CD4-positive, CD25-positive, alpha-beta regulatory T cell (primary cell): ENCODE measurements at regions not wholly inside any gene's neighbourhood (a gene's known extent, or its start where the extent isn't known, plus 50 kb on each side); places are given as distances from the start of the nearest gene placed in this dataset.

Experiments used
- ATAC-seq, 2 donors: fragments of 150-1000 bp; cut with Tn5 transposase; one replicate each; pipeline ENCODE4 v1.10.0; 2021; ENCODE audit warnings: low read depth in 2 of 2, moderate number of reproducible peaks in 2 of 2, moderate library complexity in 1 of 2
- DNase-seq, 3 donors: peaks; one replicate each; pipeline versions ENCODE4 v3.0.0 to v3.0.0-alpha.2; 2012 to 2022; ENCODE audit warnings: mixed read lengths in 1 of 3
- H3K27ac ChIP-seq: one replicate; pipeline ENCODE4 v1.7.0; 2013; ENCODE audit warnings: mild to moderate bottlenecking, low read length; ENCODE audit not compliant: insufficient read depth, poor library complexity, severe bottlenecking
- H3K27me3 ChIP-seq: one replicate; pipeline ENCODE4 v1.7.0; 2013; ENCODE audit warnings: low read length; ENCODE audit not compliant: control insufficient read depth, insufficient read depth
- H3K36me3 ChIP-seq: one replicate; pipeline ENCODE4 v1.7.0; 2013; ENCODE audit warnings: mild to moderate bottlenecking, low read length, moderate library complexity; ENCODE audit not compliant: control insufficient read depth, insufficient read depth
- H3K4me1 ChIP-seq: 2 replicates; pipeline ENCODE4 v1.7.0; 2013; ENCODE audit warnings: mild to moderate bottlenecking, low read length; ENCODE audit not compliant: insufficient read depth, control insufficient read depth, poor library complexity, severe bottlenecking
- H3K4me3 ChIP-seq: one replicate; pipeline ENCODE4 v1.7.0; 2013; ENCODE audit warnings: low read depth, mild to moderate bottlenecking, low read length, moderate library complexity
- H3K9me3 ChIP-seq, 2 experiments: 1 replicate in 1 of 2; 2 replicates in 1 of 2; pipeline ENCODE4 v1.7.0; 2013; ENCODE audit warnings: low read length in 2 of 2, mild to moderate bottlenecking in 1 of 2, moderate library complexity in 1 of 2; ENCODE audit not compliant: control insufficient read depth in 2 of 2
- H3K27ac Mint-ChIP-seq, 3 donors: one replicate each; pipeline ENCODE4 v1.8.0; 2020 to 2022; ENCODE audit warnings: mild to moderate bottlenecking in 3 of 3, mixed read lengths in 3 of 3, moderate library complexity in 2 of 3
- H3K27me3 Mint-ChIP-seq: one replicate; pipeline ENCODE4 v1.8.0; 2022; ENCODE audit warnings: mild to moderate bottlenecking, mixed read lengths
- H3K36me3 Mint-ChIP-seq: one replicate; pipeline ENCODE4 v1.8.0; 2020; ENCODE audit warnings: mixed read lengths
- H3K4me1 Mint-ChIP-seq, 4 donors: one replicate each; pipeline ENCODE4 v1.8.0; 2020 to 2022; ENCODE audit warnings: mixed read lengths in 4 of 4, mild to moderate bottlenecking in 1 of 4
- H3K4me3 Mint-ChIP-seq, 4 donors: one replicate each; pipeline ENCODE4 v1.8.0; 2020 to 2022; ENCODE audit warnings: mild to moderate bottlenecking in 4 of 4, mixed read lengths in 4 of 4, moderate library complexity in 3 of 4
- H3K9me3 Mint-ChIP-seq, 7 donors: one replicate each; pipeline ENCODE4 v1.8.0; 2020 to 2022; ENCODE audit warnings: mixed read lengths in 7 of 7, mild to moderate bottlenecking in 3 of 7, moderate library complexity in 2 of 7

GRCh38 chr21:43305336-43305665 is 121.6 kb downstream of the SIK1 start:
- H3K4me1 Mint-ChIP-seq, result no peaks in the 10 kb centered on the region
- H3K4me3 ChIP-seq, result no peak overlapping the region
- ATAC-seq, result no peak
- no peak overlapping the region for H3K27ac ChIP-seq
- no peak for DNase-seq
- H3K27me3 ChIP-seq, result no peaks in the 10 kb centered on the region
- H3K9me3 ChIP-seq, result no peaks in the 10 kb centered on the region
- H3K4me1 ChIP-seq, result no peaks in the 10 kb centered on the region
- no peaks in the 10 kb centered on the region for H3K36me3 Mint-ChIP-seq
- no peaks in the 10 kb centered on the region for H3K9me3 Mint-ChIP-seq
- no peak overlapping the region for H3K27ac Mint-ChIP-seq
- H3K4me3 Mint-ChIP-seq, result no peak overlapping the region
- H3K27me3 Mint-ChIP-seq, result no peaks in the 10 kb centered on the region
- H3K36me3 ChIP-seq, result no peaks in the 10 kb centered on the region

DNA sequence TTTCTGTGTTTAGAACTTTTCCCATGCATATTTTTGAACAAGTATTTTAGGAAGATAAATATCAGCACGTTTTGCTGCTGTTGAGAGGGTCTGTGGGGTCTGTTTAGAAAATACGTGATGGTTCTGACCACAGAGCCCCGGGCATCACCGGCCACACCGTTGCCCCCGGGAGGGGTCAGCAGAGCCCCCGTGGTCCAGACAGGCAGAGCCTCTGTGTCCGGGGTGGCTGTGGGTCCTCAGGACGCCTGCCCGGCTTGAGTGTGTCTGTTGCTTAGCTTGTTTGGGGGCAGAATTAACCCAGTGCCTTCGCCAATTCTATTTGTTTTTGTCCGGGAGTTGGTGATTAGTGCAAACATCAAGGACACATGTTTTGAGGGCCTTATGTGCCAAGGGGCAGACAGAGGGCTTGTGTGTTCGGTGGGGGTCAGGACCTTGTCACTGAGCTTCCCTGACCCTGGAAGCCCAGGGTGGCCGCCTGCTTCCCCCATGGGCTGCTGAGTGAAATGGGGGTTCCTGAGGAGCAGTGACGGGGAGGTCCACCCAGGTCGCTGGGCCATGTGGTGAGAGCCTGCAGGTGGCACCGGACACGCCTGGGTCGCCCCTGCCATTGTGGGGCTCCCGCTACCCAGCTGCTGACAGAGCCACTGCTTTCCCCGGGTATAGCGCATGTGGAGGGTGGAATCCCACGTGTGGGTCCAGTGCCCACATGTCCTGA is 122.2 kb downstream of the SIK1 start:
- no peaks in the 10 kb centered on the region for H3K9me3 Mint-ChIP-seq
- H3K4me3 Mint-ChIP-seq, result no peak overlapping the region
- Histone ChIP-seq H3K36me3 (no peaks in the 10 kb centered on the region), H3K4me3 (no peak overlapping the region), H3K27me3 (no peaks in the 10 kb centered on the region), H3K9me3 (no peaks in the 10 kb centered on the region), H3K27ac (no peak overlapping the region), H3K4me1 (no peaks in the 10 kb centered on the region)
- no peak overlapping the region for H3K27ac Mint-ChIP-seq
- no peaks in the 10 kb centered on the region for H3K4me1 Mint-ChIP-seq
- H3K27me3 Mint-ChIP-seq, result no peaks in the 10 kb centered on the region
- no peak for ATAC-seq
- no peaks in the 10 kb centered on the region for H3K36me3 Mint-ChIP-seq
- DNase-seq, result no peak

GRCh38 chr21:43304206-43304605 is 122.7 kb downstream of the SIK1 start:
- H3K4me1 Mint-ChIP-seq, result no peaks in the 10 kb centered on the region
- Histone ChIP-seq H3K9me3 (no peaks in the 10 kb centered on the region), H3K4me3 (no peak overlapping the region), H3K36me3 (no peaks in the 10 kb centered on the region), H3K4me1 (no peaks in the 10 kb centered on the region), H3K27ac (no peak overlapping the region), H3K27me3 (no peaks in the 10 kb centered on the region)
- H3K4me3 Mint-ChIP-seq, result no peak overlapping the region
- ATAC-seq (no peak), DNase-seq (no peak)
- H3K9me3 Mint-ChIP-seq, result no peaks in the 10 kb centered on the region
- H3K27me3 Mint-ChIP-seq, result no peaks in the 10 kb centered on the region
- no peak overlapping the region for H3K27ac Mint-ChIP-seq
- H3K36me3 Mint-ChIP-seq, result no peaks in the 10 kb centered on the region

GRCh38 chr21:43303275-43304178 is 123.4 kb downstream of the SIK1 start:
- H3K27ac Mint-ChIP-seq, result no peak overlapping the region
- no peaks in the 10 kb centered on the region for H3K4me1 ChIP-seq
- peaks cover 0 to 3% (median 0%) of the 10 kb centered on the region in 7 donors for H3K9me3 Mint-ChIP-seq
- H3K27ac ChIP-seq, result no peak overlapping the region
- no peaks in the 10 kb centered on the region for H3K27me3 Mint-ChIP-seq
- no peak for ATAC-seq
- no peak overlapping the region for H3K4me3 ChIP-seq
- DNase-seq, result no peak
- no peaks in the 10 kb centered on the region for H3K36me3 Mint-ChIP-seq
- H3K4me3 Mint-ChIP-seq, result no peak overlapping the region
- no peaks in the 10 kb centered on the region for H3K9me3 ChIP-seq
- no peaks in the 10 kb centered on the region for H3K27me3 ChIP-seq
- no peaks in the 10 kb centered on the region for H3K4me1 Mint-ChIP-seq
- H3K36me3 ChIP-seq, result no peaks in the 10 kb centered on the region

GRCh38 chr21:43302769-43303168 is 124.2 kb downstream of the SIK1 start:
- ATAC-seq (no peak), DNase-seq (no peak)
- no peak overlapping the region for H3K27ac Mint-ChIP-seq
- no peaks in the 10 kb centered on the region for H3K4me1 Mint-ChIP-seq
- peaks cover 0 to 3% (median 0%) of the 10 kb centered on the region in 7 donors for H3K9me3 Mint-ChIP-seq
- Histone ChIP-seq H3K4me1 (no peaks in the 10 kb centered on the region), H3K27ac (no peak overlapping the region), H3K4me3 (no peak overlapping the region), H3K27me3 (no peaks in the 10 kb centered on the region), H3K36me3 (no peaks in the 10 kb centered on the region), H3K9me3 (no peaks in the 10 kb centered on the region)
- H3K36me3 Mint-ChIP-seq, result no peaks in the 10 kb centered on the region
- H3K4me3 Mint-ChIP-seq, result no peak overlapping the region
- H3K27me3 Mint-ChIP-seq, result no peaks in the 10 kb centered on the region

DNA sequence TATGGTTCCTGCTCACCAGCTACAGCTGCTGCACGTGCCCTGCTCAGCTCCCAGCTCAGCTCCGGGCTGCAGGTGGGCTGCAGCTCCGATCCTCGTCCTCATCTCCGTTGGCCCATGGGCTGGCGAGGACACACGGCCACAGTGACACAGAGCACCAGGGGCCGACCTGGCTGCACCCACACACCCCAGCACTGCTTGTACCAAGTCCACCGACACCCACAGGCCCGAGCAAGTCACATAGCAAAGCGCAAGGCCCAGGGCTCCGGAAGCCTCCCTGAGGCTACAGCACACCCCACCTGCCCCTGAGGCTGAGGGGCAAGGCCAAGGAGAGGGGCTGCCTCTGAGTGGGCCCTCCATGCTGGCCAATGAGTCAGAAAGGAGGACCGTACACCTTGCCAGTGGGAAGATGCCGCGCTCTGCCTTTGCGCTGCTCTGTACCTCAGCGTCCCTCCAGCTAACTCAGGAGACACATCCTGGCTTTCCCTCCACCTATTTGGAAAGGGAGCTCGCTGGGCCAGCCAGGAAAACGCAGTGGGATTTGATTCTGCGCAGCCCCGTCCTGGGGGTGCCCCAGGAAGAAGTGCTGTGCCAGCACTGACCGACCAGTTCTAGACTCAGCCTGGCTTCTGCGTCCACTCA is 124.8 kb downstream of the SIK1 start:
- Histone ChIP-seq H3K9me3 (no peaks in the 10 kb centered on the region), H3K27ac (no peak overlapping the region), H3K4me3 (no peak overlapping the region), H3K4me1 (no peaks in the 10 kb centered on the region), H3K36me3 (no peaks in the 10 kb centered on the region), H3K27me3 (no peaks in the 10 kb centered on the region)
- Mint-ChIP-seq H3K36me3 (no peaks in the 10 kb centered on the region), H3K4me3 (no peak overlapping the region), H3K27ac (no peak overlapping the region), H3K27me3 (no peaks in the 10 kb centered on the region), H3K4me1 (no peaks in the 10 kb centered on the region), H3K9me3 (peaks cover 0 to 3% (median 0%) of the 10 kb centered on the region in 7 donors)
- no peak for ATAC-seq
- no peak for DNase-seq

DNA sequence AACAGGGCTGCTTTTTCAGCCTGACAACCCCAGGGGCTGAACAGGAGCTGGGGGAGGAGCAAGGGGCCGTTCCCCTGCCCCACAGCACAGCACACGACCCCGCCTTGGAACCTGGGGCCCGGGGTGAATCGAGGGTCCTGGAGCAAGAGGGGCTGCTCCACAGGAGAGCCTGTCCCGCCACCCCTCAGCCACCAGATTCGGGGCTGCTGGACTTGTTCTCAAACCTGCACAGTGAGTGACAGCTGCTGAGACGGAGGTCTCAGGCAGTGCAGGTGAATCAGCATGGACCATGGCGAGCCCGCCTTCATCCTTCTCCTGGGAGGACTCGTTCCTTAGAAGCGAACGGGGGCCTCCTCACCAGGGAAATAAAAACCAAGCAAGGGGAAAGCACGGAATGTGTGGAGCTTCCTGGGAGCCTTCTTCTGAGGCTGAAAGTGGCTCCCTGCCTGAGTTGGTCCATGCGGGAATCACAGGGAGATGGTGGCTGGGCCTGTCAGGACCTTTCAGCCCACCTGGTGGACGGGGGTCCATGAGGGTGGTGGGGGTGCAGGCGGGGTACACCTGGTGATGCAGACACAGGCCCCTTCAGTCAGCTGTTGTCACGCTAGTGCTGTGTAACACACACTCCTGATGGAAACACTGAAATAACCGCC is 125.4 kb downstream of the SIK1 start:
- ATAC-seq (no peak), DNase-seq (no peak)
- Histone ChIP-seq H3K27me3 (no peaks in the 10 kb centered on the region), H3K9me3 (no peaks in the 10 kb centered on the region), H3K36me3 (no peaks in the 10 kb centered on the region), H3K4me1 (no peaks in the 10 kb centered on the region), H3K27ac (no peak overlapping the region), H3K4me3 (no peak overlapping the region)
- Mint-ChIP-seq H3K27ac (no peak overlapping the region), H3K4me1 (no peaks in the 10 kb centered on the region), H3K27me3 (no peaks in the 10 kb centered on the region), H3K36me3 (no peaks in the 10 kb centered on the region), H3K4me3 (no peak overlapping the region), H3K9me3 (peaks cover 0 to 3% (median 0%) of the 10 kb centered on the region in 7 donors)
